Mammary epithelial cell (primary cell): ENCODE measurements at regions not wholly inside any gene's neighbourhood (a gene's known extent, or its start where the extent isn't known, plus 50 kb on each side); places are given as distances from the start of the nearest gene placed in this dataset.

Experiments
- EZH2 ChIP-seq: IDR thresholded peaks from 2 replicates; pipeline ENCODE4 v1.6.1; 2012; ENCODE audit warnings: low read length, inconsistent platforms, borderline replicate concordance
- TF ChIP-seq, protein P1 (sequence below), 2 donors: IDR thresholded peaks in 1 of 2; conservative IDR thresholded peaks in 1 of 2; 2 replicates each; pipeline ENCODE4 v1.5.1; 2011 to 2012; ENCODE audit warnings: inconsistent platforms in 2 of 2, low read length in 2 of 2, mild to moderate bottlenecking in 2 of 2, control low read depth in 1 of 2, low read depth in 1 of 2; ENCODE audit not compliant: insufficient read depth in 1 of 2; ENCODE audit errors: extremely low read depth in 1 of 2

DNA sequence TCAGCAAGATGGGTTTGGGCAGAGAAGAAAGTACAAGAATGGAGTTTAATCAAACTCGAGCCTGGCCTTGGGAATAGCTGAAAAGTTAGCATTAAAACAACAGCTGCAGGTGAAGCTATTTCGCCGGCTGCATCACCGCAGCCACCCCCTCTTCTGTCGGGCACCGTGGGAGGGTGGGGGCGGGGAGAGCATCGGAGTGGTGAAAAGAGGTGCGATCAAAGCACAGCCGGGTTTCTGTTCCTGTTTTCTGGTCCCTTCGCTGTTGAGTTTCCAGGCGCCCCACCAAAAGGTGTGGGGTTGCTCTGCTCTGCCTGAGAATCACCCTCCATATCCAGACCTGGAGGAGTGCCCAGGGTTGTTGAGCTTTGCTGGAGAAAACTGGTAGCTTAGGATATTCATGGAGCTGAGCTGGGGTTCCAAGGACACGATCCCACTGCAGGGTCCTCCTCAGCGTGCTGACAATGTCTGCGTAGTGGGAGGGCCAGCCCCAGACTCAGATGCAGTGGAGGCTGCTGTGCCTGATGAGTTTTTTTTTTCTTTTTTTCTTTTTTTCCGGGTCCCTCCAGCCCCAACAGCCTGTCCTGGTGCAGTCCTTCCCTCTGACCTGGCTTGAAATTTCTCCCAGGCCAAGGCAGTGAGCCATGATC is 127.5 kb upstream of the C1orf174 start:
- TF ChIP-seq, protein P1, sequence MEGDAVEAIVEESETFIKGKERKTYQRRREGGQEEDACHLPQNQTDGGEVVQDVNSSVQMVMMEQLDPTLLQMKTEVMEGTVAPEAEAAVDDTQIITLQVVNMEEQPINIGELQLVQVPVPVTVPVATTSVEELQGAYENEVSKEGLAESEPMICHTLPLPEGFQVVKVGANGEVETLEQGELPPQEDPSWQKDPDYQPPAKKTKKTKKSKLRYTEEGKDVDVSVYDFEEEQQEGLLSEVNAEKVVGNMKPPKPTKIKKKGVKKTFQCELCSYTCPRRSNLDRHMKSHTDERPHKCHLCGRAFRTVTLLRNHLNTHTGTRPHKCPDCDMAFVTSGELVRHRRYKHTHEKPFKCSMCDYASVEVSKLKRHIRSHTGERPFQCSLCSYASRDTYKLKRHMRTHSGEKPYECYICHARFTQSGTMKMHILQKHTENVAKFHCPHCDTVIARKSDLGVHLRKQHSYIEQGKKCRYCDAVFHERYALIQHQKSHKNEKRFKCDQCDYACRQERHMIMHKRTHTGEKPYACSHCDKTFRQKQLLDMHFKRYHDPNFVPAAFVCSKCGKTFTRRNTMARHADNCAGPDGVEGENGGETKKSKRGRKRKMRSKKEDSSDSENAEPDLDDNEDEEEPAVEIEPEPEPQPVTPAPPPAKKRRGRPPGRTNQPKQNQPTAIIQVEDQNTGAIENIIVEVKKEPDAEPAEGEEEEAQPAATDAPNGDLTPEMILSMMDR (conservative IDR thresholded peaks at IDR 0.05 in 1 of 2, IDR thresholded peaks at IDR 0.05 in 1 of 2; ENCODE audit: extremely low read depth in 1 of 2, insufficient read depth in 1 of 2, low read depth in 1 of 2, low read length in 2 of 2): no peak
- no peak for TF ChIP-seq EZH2
